ENCODE measurements at regions not wholly inside any gene's neighbourhood (a gene's known extent, or its start where the extent isn't known, plus 50 kb on each side); places are given as distances from the start of the nearest gene placed in this dataset.
A peak's percentile ranks its signal among the peaks of the same experiment; 100 is the strongest.
"Not testable (repeated sequence)": the region's sequence is repeated elsewhere in the genome, so short reads cannot be mapped to it uniquely, and the experiment has no call there.

DNA sequence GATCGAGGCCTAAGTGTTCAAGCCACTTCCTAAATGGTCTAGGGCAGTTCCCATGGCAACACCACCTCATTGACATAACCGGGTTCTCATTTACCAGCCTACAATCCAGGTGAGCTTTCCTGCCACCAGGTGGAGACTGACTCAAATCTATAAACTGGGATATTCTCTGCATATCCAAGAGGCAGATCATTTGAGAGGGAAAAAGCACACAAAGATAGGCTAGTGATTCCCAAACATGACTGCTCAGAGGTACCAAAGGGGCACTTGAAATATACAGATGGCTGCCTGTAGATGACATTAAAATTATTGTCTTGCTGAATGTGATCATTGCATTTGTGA is 141.3 kb upstream of the PROK2 start:
- Mint-ChIP-seq H3K4me3 (no peak overlapping the region), H3K27ac (no peak overlapping the region), H3K27me3 (ENCODE audit: insufficient read depth, low read depth) (peaks cover 6% of the 10 kb centered on the region), H3K4me1 (peaks cover 28% of the 10 kb centered on the region), H3K36me3 (no peaks in the 10 kb centered on the region), H3K9me3 (peaks cover 3% of the 10 kb centered on the region)
- Histone ChIP-seq H3K4me2 (no peak overlapping the region), H3K9me3 (ENCODE audit: low read depth) (no peaks in the 10 kb centered on the region), H3K27ac (no peak overlapping the region), H3K4me3 (no peak overlapping the region), H3K4me1 (peaks cover 15% of the 10 kb centered on the region), H3K36me3 (no peaks in the 10 kb centered on the region), H2AFZ (replicated peaks) (no peak overlapping the region), H4K20me1 (ENCODE audit: low read depth) (no peaks in the 10 kb centered on the region), H3F3A (ENCODE audit: low read depth) (no peaks in the 10 kb centered on the region), H3K9ac (no peak overlapping the region), H3K27me3 (no peaks in the 10 kb centered on the region), H3K79me2 (ENCODE audit: low read depth) (no peaks in the 10 kb centered on the region)
- DNase-seq (ENCODE audit: low spot score): peak; percentile 44
- no peak for TF ChIP-seq EZH2phosphoT487 (IDR thresholded peaks at IDR 0.05)
- no peak for TF ChIP-seq EZH2 (IDR thresholded peaks at IDR 0.05)
- TF ChIP-seq, protein P1, sequence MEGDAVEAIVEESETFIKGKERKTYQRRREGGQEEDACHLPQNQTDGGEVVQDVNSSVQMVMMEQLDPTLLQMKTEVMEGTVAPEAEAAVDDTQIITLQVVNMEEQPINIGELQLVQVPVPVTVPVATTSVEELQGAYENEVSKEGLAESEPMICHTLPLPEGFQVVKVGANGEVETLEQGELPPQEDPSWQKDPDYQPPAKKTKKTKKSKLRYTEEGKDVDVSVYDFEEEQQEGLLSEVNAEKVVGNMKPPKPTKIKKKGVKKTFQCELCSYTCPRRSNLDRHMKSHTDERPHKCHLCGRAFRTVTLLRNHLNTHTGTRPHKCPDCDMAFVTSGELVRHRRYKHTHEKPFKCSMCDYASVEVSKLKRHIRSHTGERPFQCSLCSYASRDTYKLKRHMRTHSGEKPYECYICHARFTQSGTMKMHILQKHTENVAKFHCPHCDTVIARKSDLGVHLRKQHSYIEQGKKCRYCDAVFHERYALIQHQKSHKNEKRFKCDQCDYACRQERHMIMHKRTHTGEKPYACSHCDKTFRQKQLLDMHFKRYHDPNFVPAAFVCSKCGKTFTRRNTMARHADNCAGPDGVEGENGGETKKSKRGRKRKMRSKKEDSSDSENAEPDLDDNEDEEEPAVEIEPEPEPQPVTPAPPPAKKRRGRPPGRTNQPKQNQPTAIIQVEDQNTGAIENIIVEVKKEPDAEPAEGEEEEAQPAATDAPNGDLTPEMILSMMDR (IDR thresholded peaks at IDR 0.05): peak; percentile 46

DNA sequence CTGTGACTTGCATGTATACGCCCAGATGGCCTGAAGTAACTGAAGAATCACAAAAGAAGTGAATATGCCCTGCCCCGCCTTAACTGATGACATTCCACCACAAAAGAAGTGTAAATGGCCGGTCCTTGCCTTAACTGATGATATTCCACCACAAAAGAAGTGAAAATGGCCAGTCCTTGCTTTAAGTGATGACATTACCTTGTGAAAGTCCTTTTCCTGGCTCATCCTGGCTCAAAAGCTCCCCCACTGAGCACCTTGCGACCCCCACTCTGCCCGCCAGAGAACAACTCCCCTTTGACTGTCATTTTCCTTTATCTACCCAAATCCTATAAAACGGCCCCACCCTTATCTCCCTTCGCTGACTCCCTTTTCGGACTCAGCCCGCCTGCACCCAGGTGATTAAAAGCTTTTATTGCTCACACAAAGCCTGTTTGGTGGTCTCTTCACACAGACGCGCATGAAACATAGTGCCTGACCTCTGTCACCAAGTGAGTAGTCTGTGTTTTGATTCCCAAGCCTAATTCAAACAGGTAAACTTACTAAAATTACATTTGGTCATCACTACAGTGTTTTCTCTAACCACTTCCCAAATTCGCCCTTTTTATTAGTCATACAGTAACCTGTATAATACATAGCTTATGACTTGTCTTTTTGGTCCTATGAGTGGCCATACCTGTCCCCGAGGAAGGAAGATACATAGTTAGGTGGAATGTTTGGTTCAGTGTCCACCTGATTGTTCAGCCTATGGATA is 140.7 kb upstream of the PROK2 start:
- H3K36me3 Mint-ChIP-seq; H3K27me3 ChIP-seq; H3K36me3 ChIP-seq; H3K27ac Mint-ChIP-seq; H3F3A ChIP-seq (ENCODE audit: low read depth); H3K79me2 ChIP-seq (ENCODE audit: low read depth); H2AFZ ChIP-seq (replicated peaks); DNase-seq (ENCODE audit: low spot score); H4K20me1 ChIP-seq (ENCODE audit: low read depth); H3K9ac ChIP-seq; H3K4me2 ChIP-seq; H3K9me3 Mint-ChIP-seq; H3K4me3 Mint-ChIP-seq; H3K27ac ChIP-seq; H3K27me3 Mint-ChIP-seq (ENCODE audit: insufficient read depth, low read depth); H3K9me3 ChIP-seq (ENCODE audit: low read depth); H3K4me3 ChIP-seq: not testable (repeated sequence)
- H3K4me1 ChIP-seq: peaks cover 15% of the 10 kb centered on the region
- peaks cover 22% of the 10 kb centered on the region for H3K4me1 Mint-ChIP-seq

DNA sequence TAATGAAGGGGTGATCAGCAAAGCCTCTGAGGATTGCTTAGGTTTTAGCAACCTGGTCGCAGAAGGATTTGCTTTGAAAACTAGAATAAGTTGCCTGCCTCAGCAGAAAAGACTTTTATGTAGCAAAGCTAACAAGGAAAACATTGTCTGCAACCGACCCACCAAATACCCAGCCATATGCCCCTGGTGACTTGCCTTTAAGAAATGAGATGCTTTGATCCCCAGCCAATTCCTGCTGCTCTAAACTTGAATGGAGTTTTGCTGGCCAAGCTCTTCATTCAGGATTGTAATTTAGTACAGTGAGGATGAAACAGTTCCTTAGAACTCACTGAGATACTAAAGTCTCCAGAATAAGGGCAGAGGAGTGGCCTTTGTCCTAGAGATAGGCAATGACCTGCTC is 139.8 kb upstream of the PROK2 start:
- H3K27ac ChIP-seq: no peak overlapping the region

DNA sequence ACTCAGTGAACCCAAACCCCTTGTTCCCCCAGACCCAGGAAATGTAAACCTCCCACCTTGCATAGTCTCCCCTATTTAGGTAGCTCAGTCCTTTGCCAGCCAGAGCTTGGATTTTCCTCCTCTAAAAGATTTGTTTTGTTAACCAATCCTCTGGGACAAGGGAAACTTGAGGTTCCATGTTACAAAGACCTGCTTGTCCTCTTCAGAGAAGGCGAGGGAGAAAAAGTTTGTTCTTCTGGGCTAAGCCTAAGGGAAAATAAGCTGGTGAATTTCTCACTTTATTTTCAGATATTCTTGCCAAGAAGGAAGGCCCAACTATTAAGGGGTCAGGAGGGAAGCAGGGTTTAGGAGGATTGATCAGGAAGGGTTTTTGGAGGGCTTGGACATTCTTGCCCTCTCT is 136.1 kb upstream of the PROK2 start:
- Histone ChIP-seq H4K20me1 (ENCODE audit: low read depth) (no peaks in the 10 kb centered on the region), H3F3A (ENCODE audit: low read depth) (no peaks in the 10 kb centered on the region), H3K9me3 (ENCODE audit: low read depth) (no peaks in the 10 kb centered on the region), H3K79me2 (ENCODE audit: low read depth) (no peaks in the 10 kb centered on the region), H3K27ac (no peak overlapping the region), H3K4me2 (no peak overlapping the region), H3K4me3 (no peak overlapping the region), H3K27me3 (no peaks in the 10 kb centered on the region), H2AFZ (replicated peaks) (no peak overlapping the region), H3K36me3 (no peaks in the 10 kb centered on the region), H3K4me1 (peaks cover 16% of the 10 kb centered on the region), H3K9ac (no peak overlapping the region)
- Mint-ChIP-seq H3K9me3 (peaks cover 3% of the 10 kb centered on the region), H3K4me3 (no peak overlapping the region), H3K27ac (no peak overlapping the region), H3K27me3 (ENCODE audit: insufficient read depth, low read depth) (no peaks in the 10 kb centered on the region), H3K36me3 (no peaks in the 10 kb centered on the region), H3K4me1 (peaks cover 13% of the 10 kb centered on the region)
- TF ChIP-seq EZH2phosphoT487 (IDR thresholded peaks at IDR 0.05) (no peak), EZH2 (IDR thresholded peaks at IDR 0.05) (no peak)
- TF ChIP-seq, protein P1 (IDR thresholded peaks at IDR 0.05): no peak
- DNase-seq (ENCODE audit: low spot score): no peak

More for the DNA sequence above, 139.8 kb upstream of the PROK2 start:
- peaks cover 14% of the 10 kb centered on the region for H3K4me1 Mint-ChIP-seq
- H3K27ac Mint-ChIP-seq: no peak overlapping the region
- H3K79me2 ChIP-seq (ENCODE audit: low read depth): no peaks in the 10 kb centered on the region
- no peaks in the 10 kb centered on the region for H3K27me3 Mint-ChIP-seq (ENCODE audit: insufficient read depth, low read depth)
- no peak overlapping the region for H3K4me3 Mint-ChIP-seq
- no peaks in the 10 kb centered on the region for H3K9me3 ChIP-seq (ENCODE audit: low read depth)
- H3K4me3 ChIP-seq: no peak overlapping the region
- H4K20me1 ChIP-seq (ENCODE audit: low read depth): no peaks in the 10 kb centered on the region
- no peaks in the 10 kb centered on the region for H3K36me3 Mint-ChIP-seq
- DNase-seq (ENCODE audit: low spot score): no peak
- H3K27me3 ChIP-seq: no peaks in the 10 kb centered on the region
- no peak overlapping the region for H2AFZ ChIP-seq (replicated peaks)
- H3K4me1 ChIP-seq: peaks cover 11% of the 10 kb centered on the region
- no peak overlapping the region for H3K9ac ChIP-seq
- TF ChIP-seq, protein P1 (IDR thresholded peaks at IDR 0.05): no peak
- TF ChIP-seq EZH2phosphoT487 (IDR thresholded peaks at IDR 0.05) (no peak), EZH2 (IDR thresholded peaks at IDR 0.05) (no peak)
- no peaks in the 10 kb centered on the region for H3F3A ChIP-seq (ENCODE audit: low read depth)
- H3K4me2 ChIP-seq: no peak overlapping the region
- H3K36me3 ChIP-seq: no peaks in the 10 kb centered on the region
- H3K9me3 Mint-ChIP-seq: peaks cover 3% of the 10 kb centered on the region
